ENCODE measurements at regions not wholly inside any gene's neighbourhood (a gene's known extent, or its start where the extent isn't known, plus 50 kb on each side); places are given as distances from the start of the nearest gene placed in this dataset.
"Not testable (repeated sequence)": the region's sequence is repeated elsewhere in the genome, so short reads cannot be mapped to it uniquely, and the experiment has no call there.

DNA sequence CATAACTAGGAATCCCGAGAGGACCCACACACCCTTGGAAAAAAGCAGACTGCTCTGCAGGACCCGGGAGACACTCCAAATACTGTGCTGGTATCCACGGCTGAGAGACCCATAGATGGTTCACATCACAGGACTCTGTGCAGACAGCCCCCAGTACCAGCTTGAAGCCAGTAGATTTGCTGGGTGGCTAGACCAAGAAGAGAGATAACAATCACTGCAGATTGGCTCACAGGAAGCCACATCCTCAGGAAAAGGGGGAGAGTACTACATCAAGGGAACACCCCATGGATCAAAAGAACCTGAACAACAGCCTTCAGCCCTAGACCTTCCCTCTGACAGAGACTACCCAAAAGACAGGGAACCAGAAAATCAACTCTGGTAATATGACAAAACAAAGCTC, 223.8 kb upstream of the LRATD1 start:
- no peak for DNase-seq

GRCh38 chr2:14417551-14417950, 215.0 kb upstream of the LRATD1 start:
- DNase-seq, result no peak

DNA sequence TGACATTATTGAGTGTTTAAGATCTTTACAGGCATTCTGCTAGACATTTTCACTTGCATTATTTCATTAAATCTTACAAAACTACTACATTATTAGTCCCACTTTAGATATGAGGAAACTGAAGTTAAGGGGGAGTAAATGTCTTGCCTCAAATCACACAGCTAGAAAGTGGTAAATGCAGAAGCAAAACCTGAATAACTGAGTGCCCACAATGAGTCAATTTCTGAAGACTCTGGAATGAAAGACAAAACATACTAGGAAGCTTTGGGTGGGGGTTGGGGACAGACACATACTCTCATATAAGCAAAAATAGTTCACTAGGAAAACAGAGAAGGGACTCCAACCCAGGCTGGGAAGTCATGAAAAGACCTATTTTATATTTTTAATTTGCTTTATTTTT, 214.4 kb upstream of the LRATD1 start:
- DNase-seq, result no peak

DNA sequence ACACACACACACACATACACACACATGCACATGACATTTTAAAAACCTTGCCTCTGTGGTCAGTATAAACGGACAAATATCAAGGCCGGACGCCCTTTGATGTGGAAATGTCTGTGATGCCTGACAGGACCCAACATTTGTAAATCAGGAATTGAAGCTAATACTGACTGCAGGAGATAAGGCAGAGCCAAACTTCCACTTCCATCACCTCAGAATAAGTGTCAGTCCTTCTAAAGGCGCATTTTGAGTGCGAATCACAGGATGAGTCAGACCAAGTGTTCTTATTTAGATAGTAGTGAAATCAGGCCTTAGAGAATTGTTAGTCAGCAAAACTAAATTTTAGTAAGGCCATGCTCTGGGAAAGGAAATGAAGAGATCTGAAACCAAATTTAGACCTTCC, 211.7 kb upstream of the LRATD1 start:
- no peak for DNase-seq

- DNase-seq, result no peak
Measured at GRCh38 chr2:14422426-14422825, 210.1 kb upstream of the LRATD1 start.

DNA sequence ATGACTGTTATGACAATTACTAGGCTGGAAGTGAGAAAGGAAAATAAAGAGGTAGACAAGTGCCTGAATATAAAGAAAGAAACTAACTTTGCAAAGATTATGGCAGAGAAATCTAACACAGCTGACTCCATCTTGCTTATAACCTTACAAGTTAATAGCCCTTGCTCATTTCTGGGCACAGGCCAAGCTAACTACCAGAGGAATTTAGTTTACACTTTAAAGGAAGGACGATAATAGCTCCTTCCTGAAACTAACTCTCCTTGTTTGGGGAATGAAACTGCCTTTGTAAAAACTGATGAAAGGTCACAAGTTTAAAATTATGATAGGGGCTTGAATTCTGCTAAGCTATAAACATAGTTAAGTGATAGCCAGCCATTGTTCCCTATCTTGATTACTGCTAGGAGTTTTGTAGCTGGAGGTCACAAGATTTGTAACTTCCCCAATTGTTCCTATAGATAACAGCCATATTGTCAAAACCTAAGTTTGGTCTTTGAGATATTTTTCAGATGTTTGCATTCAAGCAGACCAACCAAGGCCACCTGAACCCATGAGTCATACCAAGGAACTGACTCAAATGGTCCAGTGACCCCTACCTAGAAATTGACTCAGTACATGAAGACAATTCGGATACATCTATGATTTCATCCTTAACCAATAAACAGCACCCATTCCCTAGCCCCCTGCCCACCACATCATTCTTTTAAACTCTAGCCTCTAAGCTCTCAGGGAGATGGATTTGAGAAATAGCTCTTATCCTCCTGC, 209.2 kb upstream of the LRATD1 start:
- DNase-seq, result no peak

- no peak for DNase-seq
Measured at GRCh38 chr2:14424478-14425390, 207.8 kb upstream of the LRATD1 start.

DNA sequence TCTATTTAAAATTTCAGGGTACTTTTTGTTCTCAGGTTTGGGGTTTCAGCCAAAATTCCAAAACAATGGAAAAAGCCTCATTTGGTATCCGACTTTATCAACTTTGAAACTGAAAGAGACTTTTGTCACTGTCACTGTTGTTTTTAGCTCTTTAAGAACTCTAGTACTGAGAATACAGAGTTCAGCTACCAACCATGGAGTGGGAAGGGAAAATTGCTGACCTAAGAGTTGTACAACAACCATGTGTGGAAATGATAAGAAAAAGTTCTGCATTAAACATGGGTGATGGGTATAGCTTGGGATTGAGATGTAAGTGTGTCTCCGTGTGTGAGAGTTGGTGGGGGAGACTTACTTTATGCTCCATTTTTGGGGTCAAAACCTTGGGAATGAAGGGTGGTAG, 206.6 kb upstream of the LRATD1 start:
- DNase-seq, result no peak

GRCh38 chr2:14428056-14428455, 204.5 kb upstream of the LRATD1 start:
- no peak for DNase-seq

GRCh38 chr2:14433946-14434495, 198.5 kb upstream of the LRATD1 start:
- no peak for DNase-seq

DNA sequence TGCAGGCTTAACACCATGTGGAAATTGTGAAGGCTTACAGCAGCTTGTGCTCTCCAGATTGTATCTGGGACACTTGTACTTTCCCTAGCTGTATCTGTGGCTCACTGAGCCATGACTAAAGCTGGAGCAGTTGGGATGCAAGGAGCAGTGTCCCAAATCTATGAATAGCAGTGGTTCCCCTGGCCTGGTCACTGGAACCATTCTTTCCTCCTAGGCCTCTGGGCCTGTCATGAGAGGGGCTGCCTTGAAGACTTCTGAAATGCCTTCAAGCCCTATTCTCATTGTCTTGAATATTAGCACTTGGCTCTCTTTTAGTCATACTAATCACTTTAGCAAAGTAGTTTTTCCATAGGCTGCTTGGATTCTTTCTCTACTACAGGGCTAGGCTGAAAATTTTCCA, 186.8 kb upstream of the LRATD1 start:
- DNase-seq, result no peak

- no peak for DNase-seq
Measured at GRCh38 chr2:14448340-14448739, 184.2 kb upstream of the LRATD1 start.

DNA sequence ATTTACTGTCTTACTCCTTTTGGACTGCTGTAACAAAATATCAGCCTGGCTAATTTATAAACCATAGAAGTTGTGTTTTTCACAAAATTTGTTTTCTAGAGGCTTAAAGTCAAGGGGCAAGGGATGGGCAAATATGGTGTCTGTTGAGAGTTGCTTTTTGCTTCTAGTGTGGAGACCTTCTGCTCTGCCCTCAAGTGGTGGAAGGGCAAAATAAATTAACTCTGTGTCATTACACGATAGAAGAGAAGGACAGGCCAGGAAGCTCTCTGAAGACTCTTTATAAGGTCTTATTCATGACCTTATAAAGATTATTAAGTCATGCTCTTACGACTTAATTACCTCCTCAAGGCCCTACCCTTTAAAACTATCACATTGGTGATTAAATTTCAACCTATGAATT, 181.2 kb upstream of the LRATD1 start:
- no peak for DNase-seq

GRCh38 chr2:14454202-14454601, 178.3 kb upstream of the LRATD1 start:
- DNase-seq, result no peak

- no peak for DNase-seq
Measured at GRCh38 chr2:14459786-14460325, 172.7 kb upstream of the LRATD1 start.

DNA sequence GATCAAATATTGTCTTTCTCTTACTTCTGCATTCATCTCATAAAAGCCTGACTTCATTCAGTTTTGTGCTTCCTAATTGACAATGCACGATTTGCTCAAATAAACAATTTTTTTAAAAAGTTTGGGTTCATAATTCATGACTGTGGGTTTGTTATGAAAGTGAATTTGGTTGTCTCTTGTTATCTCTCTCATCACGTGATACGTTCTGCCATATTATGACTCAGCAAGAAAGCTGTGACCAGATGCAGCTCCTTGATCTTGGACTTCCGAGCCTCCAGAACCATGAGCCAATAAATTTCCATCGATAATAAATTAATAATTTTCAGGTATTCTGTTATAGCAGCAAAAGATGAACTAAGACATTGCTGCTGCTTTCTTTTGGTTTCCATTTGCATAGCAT, 156.5 kb upstream of the LRATD1 start:
- no peak for DNase-seq

DNA sequence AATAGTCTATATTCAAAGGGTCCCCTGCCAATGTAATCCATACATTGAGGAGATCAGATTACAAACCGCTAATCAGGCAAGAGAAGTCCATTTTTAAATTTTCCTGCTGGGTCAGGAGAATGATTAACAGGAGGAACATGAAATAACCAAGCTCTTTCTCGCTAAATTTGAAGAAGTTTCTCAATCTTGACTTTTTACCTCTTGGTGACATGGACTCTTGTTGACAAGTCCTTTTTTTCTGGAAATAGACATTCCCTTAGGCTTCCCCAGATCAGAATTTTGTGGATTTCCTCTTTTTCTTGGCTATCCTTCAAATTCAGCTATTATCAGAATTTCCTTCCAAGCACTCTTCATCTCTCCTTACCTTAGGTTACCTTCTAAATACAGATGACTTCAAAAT, 153.0 kb upstream of the LRATD1 start:
- no peak for DNase-seq

- DNase-seq, result no peak
Measured at GRCh38 chr2:14480120-14480519, 152.4 kb upstream of the LRATD1 start.

DNA sequence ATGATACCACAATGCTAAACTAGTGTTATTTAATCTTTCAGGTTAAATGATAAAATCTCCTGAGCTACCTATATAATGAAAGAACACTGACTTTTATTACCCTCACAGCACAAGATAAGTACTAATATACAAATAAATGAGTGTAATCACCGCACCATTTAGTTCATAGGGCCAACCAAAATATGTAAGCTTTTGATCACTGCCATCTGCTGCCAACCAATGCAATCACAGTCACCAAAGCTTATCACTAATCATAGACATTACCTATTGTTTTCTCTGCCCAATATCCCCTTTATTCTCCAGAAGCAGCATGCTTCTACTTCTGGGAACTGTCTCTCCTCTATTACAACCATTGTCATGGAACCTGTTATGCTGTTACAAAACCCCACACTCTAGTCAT, 151.6 kb upstream of the LRATD1 start:
- DNase-seq, result no peak

- no peak for DNase-seq
Measured at GRCh38 chr2:14492920-14493503, 139.5 kb upstream of the LRATD1 start.

DNA sequence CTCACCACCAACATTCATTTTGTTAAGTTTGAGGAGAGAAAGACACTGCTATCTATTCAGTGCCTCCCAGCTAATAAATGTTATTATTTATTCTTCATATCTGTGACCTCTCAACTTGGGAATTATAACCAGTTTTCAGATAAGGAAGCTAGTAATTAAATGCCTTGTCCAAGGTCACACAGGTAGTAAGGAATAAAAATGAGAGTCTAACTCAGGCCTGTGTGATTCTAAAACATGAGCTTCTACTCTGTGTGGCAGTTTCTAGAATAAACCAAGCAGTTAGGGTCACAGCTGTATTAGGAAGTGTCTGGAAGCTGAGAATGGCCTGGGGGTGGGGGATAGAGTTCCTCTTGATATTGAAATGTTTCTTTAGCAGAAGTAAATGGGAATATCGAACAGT, 137.8 kb upstream of the LRATD1 start:
- no peak for DNase-seq

DNA sequence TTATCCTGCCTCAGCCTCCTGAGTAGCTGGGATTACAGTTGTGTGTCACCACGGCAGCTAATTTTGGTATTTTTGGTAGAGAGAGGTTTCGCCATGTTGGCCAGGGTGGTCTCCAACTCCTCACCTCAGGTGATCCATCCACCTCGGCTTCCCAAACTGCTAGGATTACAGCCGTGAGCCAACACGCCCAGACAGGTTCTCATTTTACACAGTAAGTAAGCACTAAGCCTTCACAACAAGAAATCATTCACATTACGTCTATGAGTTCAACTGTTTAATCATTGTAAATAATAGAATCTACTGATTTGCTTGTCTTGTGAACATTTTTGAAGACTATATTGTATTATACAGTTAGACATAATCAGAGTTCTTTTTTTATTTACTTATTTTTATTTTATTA, 131.5 kb upstream of the LRATD1 start:
- DNase-seq, result no peak

GRCh38 chr2:14506955-14507354, 125.6 kb upstream of the LRATD1 start:
- DNase-seq, result not testable (repeated sequence)

All from stimulated activated naive CD4-positive, alpha-beta T cell treated with Interleukin-2 at 50 U/mL for 16 hours (primary cell).